ENCODE measurements at regions not wholly inside any gene's neighbourhood (a gene's known extent, or its start where the extent isn't known, plus 50 kb on each side); places are given as distances from the start of the nearest gene placed in this dataset.

- TF ChIP-seq POLR2A (IDR thresholded peaks at IDR 0.05) (no peak), CTCF (IDR thresholded peaks at IDR 0.05) (no peak)
Observed at GRCh38 chr4:189204616-189205015, 736.1 kb upstream of the FRG1 start.
